Cardiac fibroblast (primary cell): ENCODE measurements at regions not wholly inside any gene's neighbourhood (a gene's known extent, or its start where the extent isn't known, plus 50 kb on each side); places are given as distances from the start of the nearest gene placed in this dataset.
"Not testable (repeated sequence)": the region's sequence is repeated elsewhere in the genome, so short reads cannot be mapped to it uniquely, and the experiment has no call there.

Experiments
- DNase-seq, 2 donors: peaks; one replicate each; pipeline versions ENCODE4 v3.0.0 to v3.0.0-alpha.2; 2010; ENCODE audit warnings: low read depth in 2 of 2
- H3K4me3 ChIP-seq, 2 donors: replicated peaks in 1 of 2; 1 replicate in 1 of 2; 2 replicates in 1 of 2; pipeline ENCODE4 v1.5.1; 2011; ENCODE audit warnings: low read depth in 2 of 2, low read length in 2 of 2, mild to moderate bottlenecking in 2 of 2, moderate library complexity in 1 of 2
- TF ChIP-seq, protein P1 (sequence below): IDR thresholded peaks from one replicate; pipeline ENCODE4 v1.5.1; 2011; ENCODE audit warnings: low read depth, mild to moderate bottlenecking, low read length, inconsistent platforms

DNA sequence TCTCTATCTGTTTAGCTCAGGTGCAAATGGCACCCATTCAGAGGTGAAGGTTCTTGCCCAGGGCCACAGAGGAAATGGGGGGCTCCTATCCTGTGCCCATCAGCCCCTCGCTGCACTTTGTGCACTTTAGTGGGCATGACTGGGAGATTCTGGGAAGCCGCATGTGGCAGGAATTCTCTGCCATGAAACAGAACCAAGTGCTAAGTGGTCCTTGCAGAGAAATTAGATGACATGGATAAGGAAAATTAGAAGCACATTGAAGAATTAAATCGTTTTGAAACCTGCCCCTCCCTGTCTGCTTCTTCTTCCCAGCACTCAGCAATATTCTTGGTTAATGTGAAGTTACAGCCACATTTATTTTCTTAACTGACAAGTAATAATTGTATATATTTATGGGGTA lies 185.2 kb upstream of the RTL1 start:
- no peak for DNase-seq
- H3K4me3 ChIP-seq = no peak overlapping the region
- TF ChIP-seq, protein P1, sequence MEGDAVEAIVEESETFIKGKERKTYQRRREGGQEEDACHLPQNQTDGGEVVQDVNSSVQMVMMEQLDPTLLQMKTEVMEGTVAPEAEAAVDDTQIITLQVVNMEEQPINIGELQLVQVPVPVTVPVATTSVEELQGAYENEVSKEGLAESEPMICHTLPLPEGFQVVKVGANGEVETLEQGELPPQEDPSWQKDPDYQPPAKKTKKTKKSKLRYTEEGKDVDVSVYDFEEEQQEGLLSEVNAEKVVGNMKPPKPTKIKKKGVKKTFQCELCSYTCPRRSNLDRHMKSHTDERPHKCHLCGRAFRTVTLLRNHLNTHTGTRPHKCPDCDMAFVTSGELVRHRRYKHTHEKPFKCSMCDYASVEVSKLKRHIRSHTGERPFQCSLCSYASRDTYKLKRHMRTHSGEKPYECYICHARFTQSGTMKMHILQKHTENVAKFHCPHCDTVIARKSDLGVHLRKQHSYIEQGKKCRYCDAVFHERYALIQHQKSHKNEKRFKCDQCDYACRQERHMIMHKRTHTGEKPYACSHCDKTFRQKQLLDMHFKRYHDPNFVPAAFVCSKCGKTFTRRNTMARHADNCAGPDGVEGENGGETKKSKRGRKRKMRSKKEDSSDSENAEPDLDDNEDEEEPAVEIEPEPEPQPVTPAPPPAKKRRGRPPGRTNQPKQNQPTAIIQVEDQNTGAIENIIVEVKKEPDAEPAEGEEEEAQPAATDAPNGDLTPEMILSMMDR = no peak

DNA sequence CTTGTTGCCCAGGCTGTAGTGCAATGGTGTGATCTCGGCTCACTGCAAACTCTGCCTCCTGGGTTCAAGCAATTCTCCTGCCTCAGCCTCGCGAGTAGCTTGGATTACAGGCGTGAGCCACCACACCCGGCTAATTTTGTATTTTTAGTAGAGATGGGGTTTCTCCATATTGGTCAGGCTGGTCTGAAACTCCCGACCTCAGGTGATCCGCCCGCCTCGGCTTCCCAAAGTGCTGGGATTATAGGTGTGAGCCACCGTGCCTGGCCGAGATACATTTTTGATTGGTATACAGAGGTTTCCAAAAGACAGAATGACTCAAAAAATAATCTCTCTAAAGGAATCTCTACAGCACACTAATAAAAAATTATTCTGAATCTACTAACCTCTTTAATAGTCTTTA lies 187.0 kb upstream of the RTL1 start:
- not testable (repeated sequence) for H3K4me3 ChIP-seq, DNase-seq

DNA sequence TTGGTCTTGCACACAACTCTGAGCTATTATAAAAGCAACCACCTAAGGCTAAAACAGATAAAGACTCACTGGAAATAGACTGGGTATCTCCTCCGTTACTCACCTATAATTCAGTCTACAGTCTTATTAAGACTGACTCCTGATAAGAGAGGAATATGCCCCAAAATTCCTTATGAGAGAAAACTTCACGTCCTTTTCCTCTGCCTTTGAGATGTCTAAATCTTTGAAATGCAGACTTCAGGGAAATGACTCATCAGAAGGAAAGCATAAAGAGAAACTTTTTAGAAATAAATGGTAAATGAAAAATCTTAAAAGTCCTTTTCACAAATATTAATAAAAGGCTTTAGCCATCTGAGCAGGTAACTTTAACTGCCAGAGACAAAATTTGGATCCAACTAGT lies 187.5 kb upstream of the RTL1 start:
- no peak for DNase-seq
- TF ChIP-seq, protein P1 = no peak

DNA sequence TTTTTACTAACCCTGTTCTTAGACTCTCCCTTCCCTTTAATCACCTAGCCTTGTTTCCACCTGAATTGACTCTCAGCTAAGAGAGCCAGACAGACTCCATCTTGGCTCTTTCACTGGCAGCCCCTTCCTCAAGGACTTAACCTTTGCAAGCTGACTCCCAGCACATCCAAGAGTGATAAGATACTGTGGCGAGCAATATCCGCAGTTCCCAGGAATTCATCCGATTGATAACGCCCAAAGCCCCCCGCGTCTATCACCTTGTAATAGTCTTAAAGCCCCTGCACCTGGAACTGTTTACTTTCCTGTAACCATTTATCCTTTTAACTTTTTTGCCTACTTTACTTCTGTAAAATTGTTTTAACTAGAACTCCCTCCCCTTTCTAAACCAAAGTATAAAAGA lies 191.4 kb upstream of the RTL1 start:
- not testable (repeated sequence) for DNase-seq, H3K4me3 ChIP-seq

More for the DNA sequence above, 187.5 kb upstream of the RTL1 start:
- H3K4me3 ChIP-seq = no peak overlapping the region

DNA sequence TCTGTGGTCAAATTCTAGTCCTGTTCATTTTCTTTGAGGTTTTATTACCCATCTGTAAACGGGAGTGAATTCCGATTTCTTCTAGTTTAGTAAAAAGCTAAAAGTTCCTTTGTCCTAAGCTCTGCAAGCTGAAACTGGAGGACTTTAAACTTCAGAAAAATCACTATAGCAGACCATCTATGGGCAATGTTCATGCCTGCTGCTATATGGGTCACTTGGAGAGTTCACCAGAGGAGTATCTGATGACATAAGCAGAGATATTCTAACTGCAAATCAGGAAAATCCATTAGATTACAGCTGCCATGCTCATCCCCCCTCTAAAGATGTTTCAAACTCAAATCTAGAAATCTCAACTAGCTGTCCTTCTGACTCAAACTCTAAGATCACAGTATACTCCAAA lies 193.0 kb upstream of the RTL1 start:
- no peak for DNase-seq
- H3K4me3 ChIP-seq = no peak overlapping the region
- TF ChIP-seq, protein P1 = no peak

DNA sequence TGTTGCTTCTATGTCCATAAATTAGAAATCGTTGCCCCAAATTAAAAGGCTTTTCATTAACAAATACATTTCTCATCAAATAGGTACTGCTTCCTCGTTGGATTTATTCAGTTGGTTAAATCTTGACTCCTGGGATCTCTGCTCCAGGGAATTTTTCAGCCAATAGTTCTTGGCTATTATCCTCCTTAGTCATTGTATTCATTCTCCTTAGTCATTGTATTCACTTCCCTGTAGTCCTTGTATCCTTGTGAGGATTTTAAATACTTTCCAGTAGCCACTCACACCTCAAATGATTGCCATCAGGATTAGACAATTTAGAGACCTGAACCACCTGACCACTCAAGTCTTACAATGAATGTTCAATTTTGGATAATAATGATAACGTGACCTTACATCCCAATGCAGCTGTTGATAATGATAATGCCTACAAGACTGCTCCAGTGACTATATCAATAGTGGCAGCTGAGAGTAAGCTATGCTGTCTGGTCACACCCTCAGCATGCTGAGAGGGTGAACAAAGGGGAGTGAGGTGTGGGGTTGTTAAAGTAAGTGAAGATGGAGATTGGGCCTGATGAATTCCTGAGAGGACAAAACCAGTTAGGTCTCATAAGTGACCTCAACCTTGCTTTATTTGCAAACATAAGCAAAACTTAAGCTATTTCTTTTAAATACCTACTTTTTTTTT lies 193.7 kb upstream of the RTL1 start:
- TF ChIP-seq, protein P1 = no peak
- DNase-seq = no peak

DNA sequence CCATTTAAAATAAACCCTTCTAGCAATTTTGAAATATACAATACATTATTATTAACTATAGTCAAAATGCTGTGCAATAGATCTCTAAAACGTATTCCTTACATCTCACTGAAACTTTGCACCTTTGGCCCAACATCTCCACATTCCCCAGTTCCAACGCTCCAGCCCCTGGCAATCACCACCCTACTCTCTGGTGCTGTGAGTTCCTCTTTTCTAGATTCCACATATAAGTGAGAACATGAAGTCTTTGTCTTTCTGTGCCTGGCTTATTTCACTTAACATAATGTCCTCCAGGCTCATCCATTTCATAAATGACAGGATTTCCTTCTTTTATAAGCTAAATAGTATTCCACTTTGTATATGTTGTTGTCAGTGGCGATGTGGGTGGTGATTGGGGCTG lies 194.7 kb upstream of the RTL1 start:
- no peak for DNase-seq
- TF ChIP-seq, protein P1 = no peak
- H3K4me3 ChIP-seq = no peak overlapping the region

More for the DNA sequence above, 193.7 kb upstream of the RTL1 start:
- H3K4me3 ChIP-seq = no peak overlapping the region

DNA sequence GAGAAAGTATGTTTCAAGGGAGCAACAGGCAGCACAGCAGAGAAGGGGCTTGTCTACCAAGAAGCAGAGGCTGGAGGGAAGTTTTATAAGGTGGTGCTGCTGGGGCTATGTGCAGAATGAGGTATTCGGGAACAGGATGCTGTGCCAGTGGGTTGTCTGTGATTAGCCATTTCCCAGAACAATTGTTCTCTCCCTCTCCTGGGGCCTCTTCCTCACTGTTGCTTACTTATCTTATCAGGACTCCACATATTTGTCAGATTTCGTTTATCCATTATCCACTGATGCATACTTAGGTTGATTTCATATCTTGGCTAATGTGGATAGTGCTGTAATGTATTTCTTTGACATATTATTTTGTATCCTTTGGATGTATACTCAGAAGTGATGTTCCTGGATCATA lies 195.1 kb upstream of the RTL1 start:
- H3K4me3 ChIP-seq = no peak overlapping the region
- TF ChIP-seq, protein P1 = no peak
- peak in 1 of 2 donors; percentile 8 for DNase-seq
